Endothelial cell of umbilical vein (primary cell): ENCODE measurements at regions not wholly inside any gene's neighbourhood (a gene's known extent, or its start where the extent isn't known, plus 50 kb on each side); places are given as distances from the start of the nearest gene placed in this dataset.

Source experiments
- BruUV-seq: library from RNA; stranded (reverse); fragments of 400-500 nt; replicated peaks from 2 replicates; lab custom pipeline; 2021; lab: Mats Ljungman, UMichigan
- CTCF ChIA-PET: fragments of 300-600, 350-600 bp; sonication (Branson Sonifier 250); formaldehyde crosslinking; loops from one replicate; lab custom pipeline; 2021; ENCODE audit warnings: antibody characterized with exemption, inconsistent platforms; lab: Charles Lee
- POLR2A ChIA-PET: fragments of 300-600, 350-600 bp; sonication (Branson Sonifier 250); formaldehyde crosslinking; loops from one replicate; lab custom pipeline; 2021; ENCODE audit warnings: antibody characterized with exemption, inconsistent platforms; lab: Charles Lee
- DNase-seq: peaks from one replicate; pipeline ENCODE4 v3.0.0-alpha.2; 2011; ENCODE audit warnings: low read depth, low spot score
- FAIRE-seq: peaks from 2 replicates; lab custom pipeline; 2011; peaks lifted over from hg19 to GRCh38; lab: Jason Lieb, UNC
- H2AFZ ChIP-seq: 2 replicates; pipeline ENCODE4 v1.6.0; 2012; ENCODE audit warnings: low read depth, low read length, control low read depth, inconsistent platforms
- H3K27ac ChIP-seq: 2 replicates; pipeline ENCODE4 v1.5.1; 2011; ENCODE audit warnings: low read depth, mild to moderate bottlenecking, control low read depth, low read length, moderate library complexity; ENCODE audit not compliant: insufficient read depth
- H3K27me3 ChIP-seq, 2 experiments: 2 replicates each; pipeline versions ENCODE4 v1.6.0 to v1.6.1; 2011; ENCODE audit warnings: low read length in 2 of 2, mixed read lengths in 1 of 2; ENCODE audit not compliant: control insufficient read depth in 2 of 2, insufficient read depth in 2 of 2
- H3K36me3 ChIP-seq, 2 experiments: 2 replicates in 1 of 2; 3 replicates in 1 of 2; pipeline ENCODE4 v1.5.1; 2011; ENCODE audit warnings: low read length in 2 of 2, mild to moderate bottlenecking in 1 of 2, moderate library complexity in 1 of 2; ENCODE audit not compliant: control insufficient read depth in 2 of 2, insufficient read depth in 2 of 2; ENCODE audit errors: extremely low read depth in 1 of 2
- H3K4me1 ChIP-seq: 3 replicates; pipeline ENCODE4 v1.5.1; 2011; ENCODE audit warnings: mild to moderate bottlenecking, low read length; ENCODE audit not compliant: control insufficient read depth, insufficient read depth; ENCODE audit errors: extremely low read depth
- H3K4me2 ChIP-seq: 2 replicates; pipeline ENCODE4 v1.6.1; 2011; ENCODE audit warnings: low read length, control low read depth, mixed read lengths; ENCODE audit not compliant: insufficient read depth
- H3K4me3 ChIP-seq, 3 experiments: fragments of 200-600 bp in 1 of 3; sonication (generic), shearing (Covaris generic) in 1 of 3; replicated peaks in 1 of 3; 2 replicates each; pipeline ENCODE4 v1.5.1; 2011 to 2016; ENCODE audit warnings: control low read depth in 3 of 3, low read length in 3 of 3, mild to moderate bottlenecking in 2 of 3, inconsistent platforms in 1 of 3, low read depth in 1 of 3, moderate library complexity in 1 of 3; ENCODE audit not compliant: insufficient read depth in 1 of 3
- H3K79me2 ChIP-seq: 2 replicates; pipeline ENCODE4 v1.6.0; 2012; ENCODE audit warnings: low read length, inconsistent platforms; ENCODE audit not compliant: control insufficient read depth, insufficient read depth
- H3K9ac ChIP-seq: replicated peaks from 2 replicates; pipeline ENCODE3; 2011; ENCODE audit warnings: low read length, control low read depth; ENCODE audit not compliant: insufficient read depth; ENCODE audit errors: extremely low read depth
- H3K9me1 ChIP-seq: replicated peaks from 3 replicates; pipeline ENCODE4 v1.6.0; 2011; ENCODE audit warnings: mild to moderate bottlenecking, low read length; ENCODE audit not compliant: control insufficient read depth, insufficient read depth; ENCODE audit errors: extremely low read depth
- H3K9me3 ChIP-seq: replicated peaks from 2 replicates; pipeline ENCODE4 v1.5.1; 2012; ENCODE audit warnings: low read length, inconsistent platforms; ENCODE audit not compliant: control insufficient read depth, insufficient read depth
- H4K20me1 ChIP-seq: replicated peaks from 2 replicates; pipeline ENCODE3; 2011; ENCODE audit warnings: mild to moderate bottlenecking, low read length; ENCODE audit not compliant: control insufficient read depth, insufficient read depth; ENCODE audit errors: extremely low read depth
- EZH2 ChIP-seq: IDR thresholded peaks from 2 replicates; pipeline ENCODE4 v1.6.1; 2012; ENCODE audit warnings: borderline replicate concordance, low read depth, mild to moderate bottlenecking, moderate library complexity, low read length, inconsistent platforms; ENCODE audit not compliant: severe bottlenecking
- FOS ChIP-seq: IDR thresholded peaks from 2 replicates; pipeline ENCODE4 v1.6.1; 2011; ENCODE audit warnings: mild to moderate bottlenecking, low read length, moderate library complexity, borderline replicate concordance; ENCODE audit not compliant: insufficient read depth
- GATA2 ChIP-seq: IDR thresholded peaks from 2 replicates; pipeline ENCODE4 v1.7.0; 2011; ENCODE audit warnings: low read depth, mild to moderate bottlenecking, moderate library complexity, mixed read lengths, low read length; ENCODE audit not compliant: insufficient read length, insufficient read depth
- JUN ChIP-seq: IDR thresholded peaks from 2 replicates; pipeline ENCODE4 v1.6.1; 2011; ENCODE audit warnings: borderline replicate concordance, low read depth; ENCODE audit not compliant: insufficient read length, insufficient read depth
- MYC ChIP-seq: IDR thresholded peaks from one replicate; pipeline ENCODE4 v1.6.1; 2011; ENCODE audit warnings: mild to moderate bottlenecking, low read depth, low read length
- POLR2A ChIP-seq: IDR thresholded peaks from 2 replicates; pipeline ENCODE4 v1.6.1; 2012; ENCODE audit warnings: low read depth, mild to moderate bottlenecking, control low read depth, low read length
- POLR2AphosphoS5 ChIP-seq: IDR thresholded peaks from 2 replicates; pipeline ENCODE4 v1.6.1; 2012; ENCODE audit warnings: low read depth, mild to moderate bottlenecking, control low read depth, low read length, moderate library complexity; ENCODE audit not compliant: insufficient read depth
- dilution Hi-C: fragments of 300-500 bp; cut with MboI; formaldehyde crosslinking; loops from one replicate; pipeline ENCODE4 v1.15.0; 2019; ENCODE audit warnings: low sequenced_read_pairs; ENCODE audit not compliant: extremely low pct_ligation_motif_present
- intact Hi-C: fragments of 100-400 bp; cut with micrococcal nuclease; formaldehyde crosslinking; loops from one replicate; pipeline ENCODE4 v1.10.0; 2022
- TF ChIP-seq, protein P1 (sequence below): IDR thresholded peaks from 2 replicates; pipeline ENCODE4 v1.6.1; 2011; ENCODE audit not compliant: insufficient read depth, insufficient read length
- TF ChIP-seq, protein P2 (sequence below), 2 donors: IDR thresholded peaks; 1 replicate in 1 of 2; 2 replicates in 1 of 2; pipeline ENCODE4 v1.5.1; 2011; ENCODE audit warnings: low read length in 2 of 2, mild to moderate bottlenecking in 2 of 2, moderate library complexity in 2 of 2, control low read depth in 1 of 2, inconsistent platforms in 1 of 2, low read depth in 1 of 2; ENCODE audit not compliant: insufficient read depth in 1 of 2; ENCODE audit errors: extremely low read depth in 1 of 2

DNA sequence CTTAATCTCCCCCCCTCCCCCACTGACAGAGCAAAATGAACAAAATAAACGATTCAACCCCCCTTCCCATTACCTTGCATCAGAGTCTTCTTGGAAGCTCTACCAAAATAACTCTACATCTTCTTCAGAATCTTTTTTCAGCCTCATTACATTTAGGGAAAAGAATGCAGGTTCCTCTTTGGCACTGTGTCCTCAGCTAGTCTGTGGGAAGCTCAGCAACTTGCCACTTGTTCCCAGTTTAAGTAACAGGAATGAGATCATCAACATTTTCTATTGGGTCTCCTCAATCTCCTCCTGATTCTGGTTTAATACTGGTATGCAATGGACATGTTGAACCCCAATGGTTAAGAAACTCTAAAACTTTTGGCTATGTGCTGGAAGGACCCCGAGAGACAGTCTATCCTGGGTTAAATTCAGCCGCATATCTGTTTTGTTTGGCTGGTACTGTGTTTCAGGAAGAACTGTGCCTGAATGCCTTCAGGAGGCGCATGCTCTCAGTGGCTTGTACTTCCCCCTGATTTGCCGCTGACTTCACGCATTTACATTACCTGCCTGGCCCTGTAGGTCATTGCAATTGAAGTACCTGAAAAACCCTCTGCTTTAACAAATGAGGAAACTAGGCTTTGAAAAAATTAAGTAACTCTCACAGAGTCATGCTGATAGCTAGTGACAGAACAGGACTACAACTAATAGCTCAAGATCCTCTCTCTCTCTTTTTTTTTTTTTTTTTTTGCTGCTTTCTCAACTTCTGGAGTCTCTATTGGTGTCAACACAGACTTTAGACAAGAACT lies 78.1 kb upstream of the HMHB1 start:
- H2AFZ ChIP-seq: no peak overlapping the region
- no peaks in the 10 kb centered on the region for H3K79me2 ChIP-seq
- DNase-seq: no peak
- H3K4me3 ChIP-seq: no peak overlapping the region
- H3K4me1 ChIP-seq: no peaks in the 10 kb centered on the region
- FAIRE-seq: no peak
- ChIA-PET POLR2A (no interaction called here), CTCF (interaction anchor here (0.7 kb wide), 2 partner anchors 41 to 829 kb away, joined by 3 to 4 read pairs; no protein-coding TSS in a partner anchor)
- dilution Hi-C loops (no loop called here), intact Hi-C loops (no loop called here)
- H3K4me2 ChIP-seq: no peak overlapping the region
- H3K36me3 ChIP-seq: no peaks in the 10 kb centered on the region
- no peaks in the 10 kb centered on the region for H4K20me1 ChIP-seq
- no peaks in the 10 kb centered on the region for H3K9me3 ChIP-seq
- peaks cover 0 to 7% of the 10 kb centered on the region in 2 experiments for H3K27me3 ChIP-seq
- no peaks in the 10 kb centered on the region for H3K9me1 ChIP-seq
- H3K9ac ChIP-seq: no peak overlapping the region
- TF ChIP-seq, protein P1, sequence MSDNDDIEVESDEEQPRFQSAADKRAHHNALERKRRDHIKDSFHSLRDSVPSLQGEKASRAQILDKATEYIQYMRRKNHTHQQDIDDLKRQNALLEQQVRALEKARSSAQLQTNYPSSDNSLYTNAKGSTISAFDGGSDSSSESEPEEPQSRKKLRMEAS: no peak
- no peak for TF ChIP-seq FOS
- no peak for TF ChIP-seq JUN
- no peak for TF ChIP-seq POLR2AphosphoS5
- TF ChIP-seq POLR2A: no peak
- TF ChIP-seq MYC: no peak
- TF ChIP-seq, protein P2, sequence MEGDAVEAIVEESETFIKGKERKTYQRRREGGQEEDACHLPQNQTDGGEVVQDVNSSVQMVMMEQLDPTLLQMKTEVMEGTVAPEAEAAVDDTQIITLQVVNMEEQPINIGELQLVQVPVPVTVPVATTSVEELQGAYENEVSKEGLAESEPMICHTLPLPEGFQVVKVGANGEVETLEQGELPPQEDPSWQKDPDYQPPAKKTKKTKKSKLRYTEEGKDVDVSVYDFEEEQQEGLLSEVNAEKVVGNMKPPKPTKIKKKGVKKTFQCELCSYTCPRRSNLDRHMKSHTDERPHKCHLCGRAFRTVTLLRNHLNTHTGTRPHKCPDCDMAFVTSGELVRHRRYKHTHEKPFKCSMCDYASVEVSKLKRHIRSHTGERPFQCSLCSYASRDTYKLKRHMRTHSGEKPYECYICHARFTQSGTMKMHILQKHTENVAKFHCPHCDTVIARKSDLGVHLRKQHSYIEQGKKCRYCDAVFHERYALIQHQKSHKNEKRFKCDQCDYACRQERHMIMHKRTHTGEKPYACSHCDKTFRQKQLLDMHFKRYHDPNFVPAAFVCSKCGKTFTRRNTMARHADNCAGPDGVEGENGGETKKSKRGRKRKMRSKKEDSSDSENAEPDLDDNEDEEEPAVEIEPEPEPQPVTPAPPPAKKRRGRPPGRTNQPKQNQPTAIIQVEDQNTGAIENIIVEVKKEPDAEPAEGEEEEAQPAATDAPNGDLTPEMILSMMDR (IDR thresholded peaks at IDR 0.05; ENCODE audit: extremely low read depth in 1 of 2, insufficient read depth in 1 of 2, low read depth in 1 of 2, low read length in 2 of 2): no peak
- no peak for TF ChIP-seq EZH2
- no peak for TF ChIP-seq GATA2
- BruUV-seq: no TSS peak
- no peak overlapping the region for H3K27ac ChIP-seq
